ENCODE measurements at regions not wholly inside any gene's neighbourhood (a gene's known extent, or its start where the extent isn't known, plus 50 kb on each side); places are given as distances from the start of the nearest gene placed in this dataset.

GRCh38 chr15:87661454-87662355 lies 594.8 kb downstream of the NTRK3 start:
- DNase-seq (ENCODE audit: low read depth) = no peak

GRCh38 chr15:87660251-87661129 lies 596.0 kb downstream of the NTRK3 start:
- DNase-seq (ENCODE audit: low read depth) = no peak
- TF ChIP-seq, protein P1, sequence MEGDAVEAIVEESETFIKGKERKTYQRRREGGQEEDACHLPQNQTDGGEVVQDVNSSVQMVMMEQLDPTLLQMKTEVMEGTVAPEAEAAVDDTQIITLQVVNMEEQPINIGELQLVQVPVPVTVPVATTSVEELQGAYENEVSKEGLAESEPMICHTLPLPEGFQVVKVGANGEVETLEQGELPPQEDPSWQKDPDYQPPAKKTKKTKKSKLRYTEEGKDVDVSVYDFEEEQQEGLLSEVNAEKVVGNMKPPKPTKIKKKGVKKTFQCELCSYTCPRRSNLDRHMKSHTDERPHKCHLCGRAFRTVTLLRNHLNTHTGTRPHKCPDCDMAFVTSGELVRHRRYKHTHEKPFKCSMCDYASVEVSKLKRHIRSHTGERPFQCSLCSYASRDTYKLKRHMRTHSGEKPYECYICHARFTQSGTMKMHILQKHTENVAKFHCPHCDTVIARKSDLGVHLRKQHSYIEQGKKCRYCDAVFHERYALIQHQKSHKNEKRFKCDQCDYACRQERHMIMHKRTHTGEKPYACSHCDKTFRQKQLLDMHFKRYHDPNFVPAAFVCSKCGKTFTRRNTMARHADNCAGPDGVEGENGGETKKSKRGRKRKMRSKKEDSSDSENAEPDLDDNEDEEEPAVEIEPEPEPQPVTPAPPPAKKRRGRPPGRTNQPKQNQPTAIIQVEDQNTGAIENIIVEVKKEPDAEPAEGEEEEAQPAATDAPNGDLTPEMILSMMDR (IDR thresholded peaks at IDR 0.05; ENCODE audit: control insufficient read depth, extremely low read depth, insufficient read depth) = no peak
- no peak overlapping the region for H3K4me3 ChIP-seq (ENCODE audit: low read depth, low read length)

More at GRCh38 chr15:87661454-87662355, 594.8 kb downstream of the NTRK3 start:
- TF ChIP-seq, protein P1 (IDR thresholded peaks at IDR 0.05; ENCODE audit: control insufficient read depth, extremely low read depth, insufficient read depth) = no peak
- H3K4me3 ChIP-seq (ENCODE audit: low read depth, low read length) = no peak overlapping the region

- no peak overlapping the region for H3K4me3 ChIP-seq (ENCODE audit: low read depth, low read length)
- TF ChIP-seq, protein P1 (IDR thresholded peaks at IDR 0.05; ENCODE audit: control insufficient read depth, extremely low read depth, insufficient read depth) = no peak
- DNase-seq (ENCODE audit: low read depth) = no peak
Observed at GRCh38 chr15:87656372-87656771, 600.2 kb downstream of the NTRK3 start.

DNA sequence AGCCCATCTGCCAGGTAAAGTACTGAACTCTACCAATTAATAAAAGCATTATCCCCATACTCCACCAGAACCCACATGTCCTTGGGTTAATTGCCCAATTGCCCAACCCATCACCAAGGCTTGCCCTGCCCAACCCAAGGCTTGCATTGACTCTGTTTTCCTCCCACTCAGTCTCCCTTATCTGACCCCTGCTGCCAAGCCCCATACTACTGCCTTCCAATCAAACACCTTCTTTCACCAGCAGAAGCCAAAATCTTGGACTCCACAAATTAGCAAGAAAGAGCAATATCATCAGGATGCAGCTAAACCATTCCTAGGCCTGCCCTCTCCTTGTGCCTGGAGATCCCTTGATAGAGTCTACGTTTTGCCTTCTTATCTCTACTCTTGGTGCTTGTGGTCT lies 602.9 kb downstream of the NTRK3 start:
- H3K4me3 ChIP-seq (ENCODE audit: low read depth, low read length) = no peak overlapping the region
- TF ChIP-seq, protein P1 (IDR thresholded peaks at IDR 0.05; ENCODE audit: control insufficient read depth, extremely low read depth, insufficient read depth) = no peak
- DNase-seq (ENCODE audit: low read depth) = no peak

GRCh38 chr15:87649175-87649574 lies 607.4 kb downstream of the NTRK3 start:
- H3K4me3 ChIP-seq (ENCODE audit: low read depth, low read length) = no peak overlapping the region
- TF ChIP-seq, protein P1 (IDR thresholded peaks at IDR 0.05; ENCODE audit: control insufficient read depth, extremely low read depth, insufficient read depth) = no peak
- DNase-seq (ENCODE audit: low read depth) = no peak

GRCh38 chr15:87648278-87648677 lies 608.3 kb downstream of the NTRK3 start:
- TF ChIP-seq, protein P1 (IDR thresholded peaks at IDR 0.05; ENCODE audit: control insufficient read depth, extremely low read depth, insufficient read depth) = no peak
- H3K4me3 ChIP-seq (ENCODE audit: low read depth, low read length) = no peak overlapping the region
- DNase-seq (ENCODE audit: low read depth) = no peak
